Peyer's patch (tissue), 4 donors: ENCODE measurements at regions not wholly inside any gene's neighbourhood (a gene's known extent, or its start where the extent isn't known, plus 50 kb on each side); places are given as distances from the start of the nearest gene placed in this dataset.

ENCODE experiments used
- CTCF ChIP-seq, 6 experiments: fragments of 450-650 bp in 4 of 6; fragments of 200-600 bp in 2 of 6; sonication (generic) in 1 of 6; IDR thresholded peaks; one replicate each; pipeline ENCODE4 v1.5.1; 2017 to 2019; ENCODE audit warnings: antibody characterized with exemption in 6 of 6, mild to moderate bottlenecking in 3 of 6, moderate library complexity in 1 of 6
- POLR2A ChIP-seq, 2 donors: fragments of 450-650 bp; IDR thresholded peaks; one replicate each; pipeline ENCODE4 v1.5.1; 2017; ENCODE audit warnings: antibody characterized with exemption in 2 of 2, mild to moderate bottlenecking in 2 of 2, moderate library complexity in 2 of 2

GRCh38 chr12:114172135-114172534 is 206.0 kb upstream of the RBM19 start:
- TF ChIP-seq CTCF (IDR thresholded peaks at IDR 0.05) = no peak
- TF ChIP-seq POLR2A (IDR thresholded peaks at IDR 0.05) = no peak
